ENCODE measurements at regions not wholly inside any gene's neighbourhood (a gene's known extent, or its start where the extent isn't known, plus 50 kb on each side); places are given as distances from the start of the nearest gene placed in this dataset.

- no peak for TF ChIP-seq POLR2A (IDR thresholded peaks at IDR 0.05; ENCODE audit: low read length)
- no peak for TF ChIP-seq GATA1 (IDR thresholded peaks at IDR 0.05; ENCODE audit: low read depth, low read length)
These were observed 458.9 kb downstream of the NOVA1 start for GRCh38 chr14:26138764-26139445.
